Cerebellar nuclear complex (tissue), 1 donor: ENCODE measurements at regions not wholly inside any gene's neighbourhood (a gene's known extent, or its start where the extent isn't known, plus 50 kb on each side); places are given as distances from the start of the nearest gene placed in this dataset.

Experiments
- DNase-seq, 2 experiments: peaks; one replicate each; lab custom pipeline; 2025; lab: John Stamatoyannopoulos, UW

- no peak for DNase-seq
Measured at GRCh38 chr13:79668201-79668752, 187.3 kb downstream of the NDFIP2 start.

GRCh38 chr13:79667771-79668170 lies 186.8 kb downstream of the NDFIP2 start:
- no peak for DNase-seq

GRCh38 chr13:79663977-79664636 lies 183.2 kb downstream of the NDFIP2 start:
- DNase-seq = no peak

GRCh38 chr13:79663435-79663834 lies 182.5 kb downstream of the NDFIP2 start:
- DNase-seq = no peak

- DNase-seq = peak in 1 of 2 experiments; percentile 8
Measured at GRCh38 chr13:79662882-79663281, 181.9 kb downstream of the NDFIP2 start.

GRCh38 chr13:79660361-79660760 lies 179.4 kb downstream of the NDFIP2 start:
- no peak for DNase-seq

- DNase-seq = no peak
Measured at GRCh38 chr13:79659121-79659521, 178.2 kb downstream of the NDFIP2 start.

GRCh38 chr13:79658333-79658975 lies 177.5 kb downstream of the NDFIP2 start:
- DNase-seq = no peak

GRCh38 chr13:79655509-79655908 lies 174.6 kb downstream of the NDFIP2 start:
- DNase-seq = no peak

- no peak for DNase-seq
Measured at GRCh38 chr13:79654520-79654919, 173.6 kb downstream of the NDFIP2 start.

- DNase-seq = no peak
Measured at GRCh38 chr13:79650688-79651087, 169.7 kb downstream of the NDFIP2 start.

GRCh38 chr13:79648191-79648590 lies 167.2 kb downstream of the NDFIP2 start:
- no peak for DNase-seq

GRCh38 chr13:79647533-79647932 lies 166.6 kb downstream of the NDFIP2 start:
- DNase-seq = no peak

- no peak for DNase-seq
Measured at GRCh38 chr13:79646880-79647279, 165.9 kb downstream of the NDFIP2 start.

- no peak for DNase-seq
Measured at GRCh38 chr13:79645569-79645968, 164.6 kb downstream of the NDFIP2 start.

- DNase-seq = no peak
Measured at GRCh38 chr13:79642596-79642995, 161.6 kb downstream of the NDFIP2 start.

- no peak for DNase-seq
Measured at GRCh38 chr13:79637133-79637763, 156.3 kb downstream of the NDFIP2 start.

GRCh38 chr13:79631051-79631659 lies 150.2 kb downstream of the NDFIP2 start:
- DNase-seq = no peak

- no peak for DNase-seq
Measured at GRCh38 chr13:79628463-79628862, 147.5 kb downstream of the NDFIP2 start.

- DNase-seq = no peak
Measured at GRCh38 chr13:79626924-79627323, 146.0 kb downstream of the NDFIP2 start.

GRCh38 chr13:79625517-79625916 lies 144.6 kb downstream of the NDFIP2 start:
- DNase-seq = no peak

- no peak for DNase-seq
Measured at GRCh38 chr13:79621902-79622301, 140.9 kb downstream of the NDFIP2 start.

GRCh38 chr13:79621449-79621848 lies 140.5 kb downstream of the NDFIP2 start:
- DNase-seq = no peak
